ENCODE measurements at regions not wholly inside any gene's neighbourhood (a gene's known extent, or its start where the extent isn't known, plus 50 kb on each side); places are given as distances from the start of the nearest gene placed in this dataset.

DNA sequence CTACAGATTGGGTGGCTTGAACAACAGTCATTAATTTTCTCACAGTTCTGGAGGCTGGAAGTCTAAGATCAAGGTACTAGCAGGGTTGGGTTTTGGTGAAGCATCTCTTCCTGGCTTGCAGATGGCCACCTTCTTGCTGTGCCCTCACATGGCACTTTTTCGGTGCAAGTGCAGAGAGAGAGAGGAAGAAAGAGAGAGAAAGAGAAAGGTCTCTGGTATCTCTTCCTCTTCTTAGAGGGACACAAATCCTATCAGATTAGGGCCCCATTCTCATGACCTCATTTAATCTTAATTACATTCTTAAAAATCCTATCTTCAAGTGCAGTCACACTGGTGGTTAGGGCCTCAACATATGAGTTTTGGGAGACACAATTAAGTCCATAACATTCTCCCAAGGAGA, 167.1 kb downstream of the NFKBIZ start:
- Histone ChIP-seq H3K9me3 (replicated peaks in 1 of 2; ENCODE audit: control insufficient read depth in 1 of 2, insufficient read depth in 1 of 2, low read length in 2 of 2) (no peaks in the 10 kb centered on the region), H3K27ac (ENCODE audit: low read depth in 1 of 2, low read length in 2 of 2) (no peak overlapping the region), H3K4me3 (replicated peaks in 1 of 3; ENCODE audit: low read depth in 2 of 3, low read length in 3 of 3) (no peak overlapping the region), H3K36me3 (replicated peaks in 1 of 2; ENCODE audit: control insufficient read depth in 1 of 2, insufficient read depth in 2 of 2, low read length in 2 of 2) (no peaks in the 10 kb centered on the region), H3K27me3 (ENCODE audit: control insufficient read depth in 2 of 2, insufficient read depth in 2 of 2, low read length in 2 of 2) (no peaks in the 10 kb centered on the region), H3K79me2 (ENCODE audit: insufficient read depth, low read length) (no peaks in the 10 kb centered on the region), H2AFZ (ENCODE audit: insufficient read depth, low read depth, low read length, poor library complexity, severe bottlenecking) (no peak overlapping the region), H3K4me2 (replicated peaks; ENCODE audit: extremely low read depth, low read length, poor library complexity, severe bottlenecking) (no peak overlapping the region), H4K20me1 (ENCODE audit: insufficient read depth, low read length) (no peaks in the 10 kb centered on the region), H3K9ac (ENCODE audit: insufficient read depth, low read length, poor library complexity, severe bottlenecking) (no peak overlapping the region), H3K4me1 (ENCODE audit: control insufficient read depth in 1 of 2, insufficient read depth in 2 of 2, low read length in 2 of 2) (peaks cover 24% of the 10 kb centered on the region in 2 donors)
- Mint-ChIP-seq H3K27ac (peak overlapping the region in 3 of 7 donors; percentile 1 to 80 (median 62)), H3K9me3 (peaks cover 0 to 10% (median 6%) of the 10 kb centered on the region in 7 donors), H3K36me3 (no peaks in the 10 kb centered on the region), H3K4me1 (peaks cover 27% of the 10 kb centered on the region), H3K27me3 (ENCODE audit: low read depth in 3 of 3) (no peaks in the 10 kb centered on the region), H3K4me3 (no peak overlapping the region)
- TF ChIP-seq, protein P1, sequence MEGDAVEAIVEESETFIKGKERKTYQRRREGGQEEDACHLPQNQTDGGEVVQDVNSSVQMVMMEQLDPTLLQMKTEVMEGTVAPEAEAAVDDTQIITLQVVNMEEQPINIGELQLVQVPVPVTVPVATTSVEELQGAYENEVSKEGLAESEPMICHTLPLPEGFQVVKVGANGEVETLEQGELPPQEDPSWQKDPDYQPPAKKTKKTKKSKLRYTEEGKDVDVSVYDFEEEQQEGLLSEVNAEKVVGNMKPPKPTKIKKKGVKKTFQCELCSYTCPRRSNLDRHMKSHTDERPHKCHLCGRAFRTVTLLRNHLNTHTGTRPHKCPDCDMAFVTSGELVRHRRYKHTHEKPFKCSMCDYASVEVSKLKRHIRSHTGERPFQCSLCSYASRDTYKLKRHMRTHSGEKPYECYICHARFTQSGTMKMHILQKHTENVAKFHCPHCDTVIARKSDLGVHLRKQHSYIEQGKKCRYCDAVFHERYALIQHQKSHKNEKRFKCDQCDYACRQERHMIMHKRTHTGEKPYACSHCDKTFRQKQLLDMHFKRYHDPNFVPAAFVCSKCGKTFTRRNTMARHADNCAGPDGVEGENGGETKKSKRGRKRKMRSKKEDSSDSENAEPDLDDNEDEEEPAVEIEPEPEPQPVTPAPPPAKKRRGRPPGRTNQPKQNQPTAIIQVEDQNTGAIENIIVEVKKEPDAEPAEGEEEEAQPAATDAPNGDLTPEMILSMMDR (IDR thresholded peaks at IDR 0.05) = no peak
- WGBS (ENCODE audit: insufficient coverage) = no CpG with 5 or more reads among the region's 1 CpG
- intact Hi-C loops (cut with micrococcal nuclease) = loop anchor here in 1 of 2 donors (5.0 kb wide), 1 partner anchor 74 kb away; no protein-coding TSS in a partner anchor
- DNase-seq = no peak

DNA sequence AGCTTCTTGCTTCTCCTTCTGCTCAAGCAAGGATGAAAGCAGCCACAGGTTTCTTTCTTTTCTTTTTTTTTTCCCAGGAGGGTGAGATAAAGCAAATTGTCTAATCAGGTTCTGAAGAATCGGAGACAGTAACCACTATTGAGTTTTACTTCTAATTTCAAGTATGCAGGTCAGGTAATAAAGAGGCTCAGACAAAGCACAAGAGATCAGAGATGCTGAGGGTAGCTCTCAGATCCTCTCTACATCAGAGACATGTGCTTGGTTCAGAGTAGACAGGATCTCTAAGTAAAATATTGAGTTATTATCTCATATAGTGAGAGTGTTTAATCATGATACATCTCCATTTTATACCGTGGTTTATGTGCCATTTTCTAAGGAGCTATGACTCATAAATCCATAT, 168.5 kb downstream of the NFKBIZ start:
- Histone ChIP-seq H3K4me1 (ENCODE audit: control insufficient read depth in 1 of 2, insufficient read depth in 2 of 2, low read length in 2 of 2) (peaks cover 28 to 30% of the 10 kb centered on the region in 2 donors), H3K4me3 (replicated peaks in 1 of 3; ENCODE audit: low read depth in 2 of 3, low read length in 3 of 3) (no peak overlapping the region), H3K9me3 (replicated peaks in 1 of 2; ENCODE audit: control insufficient read depth in 1 of 2, insufficient read depth in 1 of 2, low read length in 2 of 2) (no peaks in the 10 kb centered on the region), H3K27ac (ENCODE audit: low read depth in 1 of 2, low read length in 2 of 2) (no peak overlapping the region), H3K9ac (ENCODE audit: insufficient read depth, low read length, poor library complexity, severe bottlenecking) (no peak overlapping the region), H3K4me2 (replicated peaks; ENCODE audit: extremely low read depth, low read length, poor library complexity, severe bottlenecking) (no peak overlapping the region), H3K36me3 (replicated peaks in 1 of 2; ENCODE audit: control insufficient read depth in 1 of 2, insufficient read depth in 2 of 2, low read length in 2 of 2) (no peaks in the 10 kb centered on the region), H3K79me2 (ENCODE audit: insufficient read depth, low read length) (no peaks in the 10 kb centered on the region), H3K27me3 (ENCODE audit: control insufficient read depth in 2 of 2, insufficient read depth in 2 of 2, low read length in 2 of 2) (no peaks in the 10 kb centered on the region), H4K20me1 (ENCODE audit: insufficient read depth, low read length) (no peaks in the 10 kb centered on the region), H2AFZ (ENCODE audit: insufficient read depth, low read depth, low read length, poor library complexity, severe bottlenecking) (no peak overlapping the region)
- Mint-ChIP-seq H3K4me3 (no peak overlapping the region), H3K27me3 (ENCODE audit: low read depth in 3 of 3) (no peaks in the 10 kb centered on the region), H3K9me3 (peaks cover 0 to 6% (median 4%) of the 10 kb centered on the region in 7 donors), H3K27ac (no peak overlapping the region), H3K36me3 (no peaks in the 10 kb centered on the region), H3K4me1 (peaks cover 27% of the 10 kb centered on the region)
- no CpG with 5 or more reads among the region's 2 CpGs for WGBS (ENCODE audit: insufficient coverage)
- intact Hi-C loops (cut with micrococcal nuclease) = loop anchor here in 1 of 2 donors (5.0 kb wide), 1 partner anchor 75 kb away; no protein-coding TSS in a partner anchor
- no peak for DNase-seq
- TF ChIP-seq, protein P1 (IDR thresholded peaks at IDR 0.05) = no peak
